SIG-M5 treated with dmso at 0.1 percent for 504 hours (cell line): ENCODE measurements at regions not wholly inside any gene's neighbourhood (a gene's known extent, or its start where the extent isn't known, plus 50 kb on each side); places are given as distances from the start of the nearest gene placed in this dataset.
"Not testable (repeated sequence)": the region's sequence is repeated elsewhere in the genome, so short reads cannot be mapped to it uniquely, and the experiment has no call there.

ENCODE experiments used
- DNase-seq: peaks from one replicate; lab custom pipeline; 2025; ENCODE audit not compliant: unreplicated experiment; lab: John Stamatoyannopoulos, UW

GRCh38 chr13:63218596-63218995 lies 1802.9 kb upstream of the PCDH20 start:
- DNase-seq = not testable (repeated sequence)

GRCh38 chr13:63209330-63210017 lies 1793.8 kb upstream of the PCDH20 start:
- DNase-seq = no peak

GRCh38 chr13:63208826-63209225 lies 1793.2 kb upstream of the PCDH20 start:
- no peak for DNase-seq

- DNase-seq = no peak
Measured at GRCh38 chr13:63206461-63206860, 1790.8 kb upstream of the PCDH20 start.

GRCh38 chr13:63201493-63201892 lies 1785.8 kb upstream of the PCDH20 start:
- DNase-seq = no peak

- DNase-seq = no peak
Measured at GRCh38 chr13:63199508-63199907, 1783.9 kb upstream of the PCDH20 start.

GRCh38 chr13:63198071-63198470 lies 1782.4 kb upstream of the PCDH20 start:
- no peak for DNase-seq

GRCh38 chr13:63195726-63196125 lies 1780.1 kb upstream of the PCDH20 start:
- no peak for DNase-seq

- no peak for DNase-seq
Measured at GRCh38 chr13:63190742-63191141, 1775.1 kb upstream of the PCDH20 start.

GRCh38 chr13:63190219-63190618 lies 1774.6 kb upstream of the PCDH20 start:
- DNase-seq = no peak

GRCh38 chr13:63189712-63190111 lies 1774.1 kb upstream of the PCDH20 start:
- DNase-seq = no peak

- DNase-seq = no peak
Measured at GRCh38 chr13:63184693-63185092, 1769.0 kb upstream of the PCDH20 start.

- DNase-seq = no peak
Measured at GRCh38 chr13:63175536-63175935, 1759.9 kb upstream of the PCDH20 start.

- no peak for DNase-seq
Measured at GRCh38 chr13:63167699-63168337, 1752.2 kb upstream of the PCDH20 start.

- DNase-seq = no peak
Measured at GRCh38 chr13:63166345-63166744, 1750.7 kb upstream of the PCDH20 start.

GRCh38 chr13:63163903-63164302 lies 1748.3 kb upstream of the PCDH20 start:
- no peak for DNase-seq

GRCh38 chr13:63161219-63161618 lies 1745.6 kb upstream of the PCDH20 start:
- no peak for DNase-seq

- DNase-seq = no peak
Measured at GRCh38 chr13:63156816-63157215, 1741.2 kb upstream of the PCDH20 start.

- DNase-seq = no peak
Measured at GRCh38 chr13:63149375-63149774, 1733.7 kb upstream of the PCDH20 start.

- no peak for DNase-seq
Measured at GRCh38 chr13:63139277-63139676, 1723.6 kb upstream of the PCDH20 start.

GRCh38 chr13:63129995-63130394 lies 1714.3 kb upstream of the PCDH20 start:
- no peak for DNase-seq

GRCh38 chr13:63128716-63129115 lies 1713.1 kb upstream of the PCDH20 start:
- DNase-seq = no peak

GRCh38 chr13:63124863-63125262 lies 1709.2 kb upstream of the PCDH20 start:
- DNase-seq = peak; percentile 15
